Renal pelvis (tissue), 1 donor: ENCODE measurements at regions not wholly inside any gene's neighbourhood (a gene's known extent, or its start where the extent isn't known, plus 50 kb on each side); places are given as distances from the start of the nearest gene placed in this dataset.

Experiments used
- DNase-seq: peaks from one replicate; pipeline ENCODE4 v3.0.0-alpha.2; 2013

DNA sequence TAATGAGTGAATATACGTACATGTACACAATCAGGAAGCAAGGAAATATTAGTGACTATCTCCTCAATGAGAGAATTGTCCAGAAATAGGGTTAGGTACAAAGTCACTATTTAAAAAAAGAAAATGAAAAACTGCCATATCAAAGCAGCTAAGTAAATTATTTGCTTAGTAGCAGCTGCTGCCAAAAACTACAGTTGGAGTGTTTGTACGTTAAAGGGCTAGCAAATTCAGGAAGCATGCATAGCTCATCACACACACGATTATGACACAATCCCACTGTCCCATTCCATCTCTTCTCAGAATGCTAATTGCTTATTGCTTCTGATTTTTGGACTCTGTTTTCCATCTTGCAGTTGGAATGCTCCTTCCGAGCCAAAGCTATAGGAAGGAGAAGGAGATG, 2012.5 kb upstream of the LRRTM1 start:
- peak; percentile 10 for DNase-seq

DNA sequence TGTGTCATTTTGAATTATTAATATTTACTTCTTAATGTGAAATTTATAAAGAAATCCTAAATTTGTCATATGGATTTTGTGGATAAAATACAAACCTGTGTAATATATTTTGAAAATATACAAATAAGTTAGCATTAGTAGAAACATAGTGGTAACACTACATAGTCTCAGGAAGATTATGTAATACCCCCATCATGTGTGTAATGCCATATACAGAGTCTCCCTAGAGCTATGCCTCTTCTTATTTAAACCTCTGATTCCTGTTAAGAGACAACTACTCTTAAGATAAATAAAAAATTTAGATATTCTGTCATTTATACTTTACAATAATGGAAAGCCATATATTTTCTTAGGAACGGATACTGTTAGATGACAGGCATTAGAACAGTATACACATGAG, 2012.0 kb upstream of the LRRTM1 start:
- no peak for DNase-seq

DNA sequence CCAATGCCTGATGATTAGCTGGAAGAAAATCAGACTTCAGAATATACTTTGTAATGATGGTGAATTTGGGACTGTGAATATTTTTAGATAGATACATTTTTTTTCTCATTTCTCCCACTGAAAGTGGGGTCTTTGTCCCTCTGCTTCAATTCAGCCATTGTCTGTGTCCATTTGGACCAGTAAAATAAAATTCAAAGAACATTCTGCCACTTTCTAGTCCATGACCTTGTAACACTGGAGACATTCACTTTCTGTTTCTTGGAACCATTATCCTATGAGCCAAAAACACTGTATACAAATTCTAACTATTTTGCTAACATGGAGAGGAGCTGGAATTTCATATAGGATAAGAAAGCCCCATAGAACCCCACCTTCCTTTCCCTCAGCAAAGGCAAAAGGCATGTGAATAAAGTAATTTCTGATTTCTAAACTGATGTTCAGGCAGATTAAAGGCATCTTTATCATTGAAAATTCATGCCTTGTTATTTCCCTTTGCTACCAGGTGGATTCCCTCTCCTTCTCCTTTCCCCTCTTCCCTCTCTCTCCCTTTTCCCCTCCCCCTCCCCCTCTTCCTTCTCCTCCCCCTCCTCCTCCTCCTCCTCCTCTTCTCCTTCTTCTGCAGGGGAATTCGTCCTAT, 2010.4 kb upstream of the LRRTM1 start:
- DNase-seq, result no peak

DNA sequence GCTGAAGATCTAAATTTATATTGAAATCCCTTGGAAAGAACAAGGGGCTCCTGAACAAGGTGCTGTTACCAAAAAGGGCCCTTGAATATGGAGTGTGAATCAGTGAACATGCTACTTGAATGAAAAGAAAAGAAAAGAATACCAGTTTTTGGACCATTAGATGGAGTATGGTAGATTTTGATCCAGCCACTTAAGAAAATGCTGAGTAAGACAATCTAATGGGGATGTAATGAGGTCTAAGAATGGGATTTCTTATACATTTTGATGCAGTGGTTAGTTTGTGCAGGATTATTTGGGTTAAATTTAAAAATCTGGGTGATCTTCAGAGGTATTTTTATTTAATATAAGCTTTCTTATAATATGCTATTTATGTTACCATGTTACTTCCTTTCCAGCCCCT, 2003.0 kb upstream of the LRRTM1 start:
- DNase-seq, result no peak

DNA sequence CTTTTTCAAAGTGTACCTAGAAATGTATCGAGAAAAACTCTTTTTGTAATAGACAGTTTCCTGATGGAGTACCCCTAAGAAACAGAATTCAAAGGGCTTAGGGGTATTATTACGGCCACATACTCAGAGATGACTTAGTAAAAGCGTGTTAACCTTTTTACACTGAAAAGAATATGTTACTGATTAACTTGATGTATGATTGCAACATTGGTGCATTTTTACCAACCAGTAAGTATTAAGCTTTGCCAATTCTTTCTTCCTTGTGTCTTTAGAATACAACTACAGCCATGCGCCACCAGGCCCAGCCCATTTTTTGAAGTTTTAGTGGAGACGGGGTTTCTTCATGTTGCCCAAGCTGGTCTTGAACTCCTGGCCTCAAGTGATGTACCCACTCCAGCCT, 1997.0 kb upstream of the LRRTM1 start:
- no peak for DNase-seq

DNA sequence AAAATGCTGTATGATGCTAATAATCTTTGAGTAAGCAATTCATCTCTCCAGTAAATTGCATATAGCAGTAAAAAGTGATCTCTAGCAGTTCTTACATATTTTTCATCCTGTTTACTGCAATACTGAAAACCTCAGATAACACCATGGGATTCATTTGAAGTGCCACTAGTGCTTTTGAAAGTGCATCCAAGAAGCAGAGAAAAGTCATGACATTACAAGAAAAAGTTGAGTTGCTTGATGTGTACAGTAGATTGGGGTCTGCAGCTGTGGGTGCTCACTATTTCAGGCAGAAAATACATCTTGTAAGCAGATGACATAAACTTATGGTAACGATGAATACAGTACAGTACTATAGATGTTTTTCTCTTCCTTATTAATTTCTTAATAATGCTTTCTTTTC, 1984.9 kb upstream of the LRRTM1 start:
- no peak for DNase-seq

DNA sequence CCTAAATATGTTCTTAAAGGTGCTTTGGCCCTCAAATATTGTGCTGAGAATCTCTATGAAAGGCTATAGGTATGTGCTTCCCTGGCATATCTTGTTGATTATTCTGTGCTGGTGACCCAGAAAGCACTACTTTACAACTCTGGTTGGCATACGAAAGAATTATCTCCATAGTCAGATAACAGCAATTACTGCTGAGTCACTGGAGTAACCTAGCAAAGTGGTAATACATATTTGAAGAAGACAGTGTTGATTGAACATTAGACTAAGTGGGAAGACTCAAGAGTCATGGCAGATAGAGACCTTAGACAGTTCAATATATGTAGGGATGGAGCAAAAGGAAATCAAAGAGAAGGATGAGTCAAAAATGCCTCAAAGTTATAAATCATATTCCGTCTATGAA, 1978.5 kb upstream of the LRRTM1 start:
- DNase-seq, result no peak

DNA sequence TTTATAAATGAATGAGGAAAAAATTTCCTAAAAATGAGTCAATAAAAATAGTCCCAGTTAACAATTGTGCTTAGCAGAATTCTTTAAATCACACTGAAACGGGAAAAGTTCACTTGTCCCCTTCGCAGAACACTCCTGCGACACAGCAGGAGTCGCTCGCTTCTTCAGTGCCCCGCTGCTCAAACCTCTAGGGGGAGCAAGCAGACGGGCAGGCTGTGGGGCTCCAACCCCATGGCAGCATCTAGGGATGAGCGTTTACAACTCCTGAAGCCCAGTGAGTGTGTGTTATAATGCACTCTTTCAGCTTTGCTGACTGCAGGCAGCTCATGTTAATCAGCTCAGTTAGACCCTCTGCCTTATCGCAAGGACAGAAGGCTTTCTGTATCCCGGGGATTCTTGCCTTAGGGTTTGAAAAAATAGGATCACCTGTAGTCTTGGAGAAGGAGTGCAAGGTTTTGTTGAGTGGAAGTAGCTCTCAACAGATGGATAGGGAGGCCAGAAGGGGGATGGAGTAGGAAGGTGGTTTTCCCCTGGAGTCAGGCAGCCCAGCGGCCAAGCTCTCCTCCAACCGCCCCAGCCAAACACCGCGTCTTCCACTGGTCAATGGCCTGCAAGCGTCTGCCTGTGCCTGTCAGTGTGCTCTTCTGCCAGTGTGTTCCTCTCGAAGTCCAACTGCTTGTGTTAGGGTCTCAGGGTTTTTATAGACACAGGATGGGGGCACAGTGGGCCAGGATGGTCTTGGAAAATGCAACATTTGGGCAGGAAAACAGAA, 1977.7 kb upstream of the LRRTM1 start:
- DNase-seq, result no peak

DNA sequence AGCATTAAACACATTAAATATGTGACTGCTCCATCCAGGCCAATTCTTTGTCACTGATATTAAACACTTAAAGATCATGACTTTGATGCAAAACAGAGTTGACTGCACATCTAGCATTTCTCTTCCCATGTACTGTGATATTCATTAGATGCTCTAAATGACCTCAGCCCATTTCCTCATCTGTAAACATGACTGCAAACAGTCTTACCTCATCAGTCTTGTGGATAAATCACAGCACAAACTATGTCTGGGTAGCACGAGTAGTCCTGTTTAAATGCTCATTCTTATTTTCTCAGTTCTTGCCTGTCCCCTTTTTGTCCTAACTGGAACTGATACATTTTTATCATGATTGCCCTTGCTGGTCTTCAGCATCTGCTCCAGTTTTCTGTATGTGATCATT, 1974.8 kb upstream of the LRRTM1 start:
- no peak for DNase-seq

DNA sequence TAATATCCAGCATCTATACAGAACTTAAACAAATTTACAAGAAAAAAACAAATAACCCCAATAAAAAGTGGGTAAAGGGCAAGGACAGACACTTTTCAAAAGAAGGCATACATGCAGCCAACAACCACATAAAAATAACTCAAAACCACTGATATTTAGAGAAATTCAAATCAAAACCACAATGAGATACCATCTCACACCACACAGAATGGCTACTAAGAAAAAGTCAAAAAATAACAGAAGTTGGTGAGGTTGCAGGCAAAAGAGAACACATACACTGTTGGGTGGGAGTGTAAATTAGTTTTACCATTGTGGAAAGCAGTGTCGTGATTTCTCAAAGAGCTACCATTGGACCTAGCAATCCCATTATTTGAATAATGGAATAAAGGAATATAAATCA, 1973.9 kb upstream of the LRRTM1 start:
- DNase-seq, result no peak

DNA sequence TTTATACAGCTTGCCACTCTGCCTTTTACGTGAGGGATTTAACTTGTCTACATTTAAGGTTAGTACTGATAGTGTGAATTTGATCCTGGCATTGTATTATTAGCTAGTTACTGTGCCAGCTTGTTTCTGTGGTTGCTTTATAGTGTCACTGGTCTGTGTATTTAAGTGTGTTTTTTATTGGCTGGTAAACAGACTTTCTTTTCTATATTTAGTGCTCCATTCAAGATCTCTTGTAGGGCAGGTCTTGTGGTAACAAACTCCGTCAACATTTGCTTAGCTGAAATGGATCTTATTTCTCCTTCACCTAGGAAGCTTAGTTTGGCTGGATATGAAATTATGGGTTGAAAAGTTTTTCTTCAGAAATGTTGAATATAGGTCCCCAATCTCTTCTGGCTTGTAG, 1971.0 kb upstream of the LRRTM1 start:
- no peak for DNase-seq

DNA sequence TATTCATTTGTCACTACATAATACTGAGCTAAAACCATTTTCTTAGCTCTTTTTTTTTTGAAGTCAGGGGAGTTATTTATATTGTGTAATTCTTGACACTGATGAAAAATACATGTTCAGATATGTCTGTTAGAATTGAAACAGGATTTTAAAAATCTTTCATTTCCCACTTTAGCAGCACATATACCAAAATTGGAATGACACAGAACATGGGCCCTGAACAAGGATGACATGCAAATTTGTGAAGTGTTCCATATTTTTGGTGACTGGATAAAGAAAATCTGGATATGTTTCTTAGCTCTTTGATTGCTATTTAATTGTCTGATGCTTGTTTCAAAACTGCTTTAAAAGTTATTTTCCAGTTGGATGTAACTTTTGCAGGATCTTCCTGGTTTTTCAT, 1963.9 kb upstream of the LRRTM1 start:
- no peak for DNase-seq

DNA sequence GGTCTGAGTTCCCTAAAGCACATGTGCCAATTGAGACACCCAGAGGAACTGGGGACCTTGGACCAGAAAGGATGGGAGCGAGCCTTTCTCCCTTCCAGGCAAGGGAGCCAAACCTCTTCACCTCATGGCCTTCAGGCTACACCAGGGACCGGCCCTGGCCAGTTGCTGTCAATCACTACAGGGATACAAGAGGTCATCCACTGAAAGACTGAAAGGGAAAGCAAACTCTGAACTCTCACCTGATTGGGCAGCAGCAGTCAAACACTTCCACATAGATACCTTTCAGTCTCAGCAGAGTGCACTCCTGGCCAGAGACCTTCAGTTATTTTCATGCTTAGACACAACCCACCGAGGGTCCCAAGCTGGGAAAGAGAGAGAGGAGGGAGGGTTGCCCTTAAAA, 1956.0 kb upstream of the LRRTM1 start:
- no peak for DNase-seq

DNA sequence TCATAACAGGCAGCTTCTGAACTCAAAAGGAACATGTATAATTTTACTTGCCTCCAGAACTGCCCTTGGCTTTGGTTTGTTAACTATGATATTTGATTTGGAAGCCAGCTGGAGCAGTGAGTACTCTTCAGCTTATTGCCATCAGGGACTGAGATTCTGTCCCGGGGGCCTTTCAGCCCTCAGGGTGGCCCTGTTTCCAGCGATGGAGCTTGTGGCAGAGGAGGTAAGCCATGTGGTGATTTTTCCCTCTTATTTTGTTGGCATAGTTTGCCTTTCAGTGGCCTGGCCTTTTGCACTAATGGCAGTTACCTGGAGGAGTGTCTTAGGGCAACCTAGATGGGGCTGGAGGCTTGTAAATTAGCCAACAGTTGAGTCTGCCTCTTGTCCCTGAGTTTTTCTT, 1955.0 kb upstream of the LRRTM1 start:
- no peak for DNase-seq

DNA sequence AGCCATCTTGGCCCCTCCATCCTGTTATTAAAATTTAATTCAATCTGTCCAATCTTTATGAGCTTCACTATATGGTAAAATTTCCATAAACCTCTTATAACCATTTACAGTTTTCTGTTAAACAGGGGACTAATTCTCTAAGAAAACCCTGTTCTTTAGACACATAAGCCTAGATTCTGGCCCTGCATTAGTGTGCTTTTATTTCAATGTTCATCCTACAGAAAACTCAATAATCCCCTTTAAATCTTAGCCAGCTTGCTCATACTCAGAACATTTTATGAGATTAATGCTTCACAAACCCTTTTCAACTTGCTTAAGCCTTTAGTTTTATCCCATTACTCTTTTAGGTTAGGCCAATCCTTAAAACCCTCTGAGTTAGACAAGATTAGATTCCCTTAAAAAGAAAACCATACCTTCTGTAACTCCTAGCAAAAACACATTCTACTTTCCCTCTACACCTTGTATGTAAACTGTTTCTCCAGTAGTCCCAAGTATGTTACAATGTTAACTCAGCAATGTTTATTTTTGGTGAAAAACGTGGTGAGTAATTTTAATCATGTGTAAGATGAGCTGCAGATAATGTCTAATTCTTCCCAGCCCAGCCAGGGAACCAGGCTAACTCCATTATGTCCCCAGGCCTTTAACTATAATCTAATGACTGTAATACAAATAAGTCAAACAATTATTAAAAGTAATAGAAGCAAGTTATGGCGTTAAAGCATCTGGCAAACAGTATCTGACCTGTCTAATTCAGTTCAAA, 1953.4 kb upstream of the LRRTM1 start:
- peak; percentile 12 for DNase-seq

DNA sequence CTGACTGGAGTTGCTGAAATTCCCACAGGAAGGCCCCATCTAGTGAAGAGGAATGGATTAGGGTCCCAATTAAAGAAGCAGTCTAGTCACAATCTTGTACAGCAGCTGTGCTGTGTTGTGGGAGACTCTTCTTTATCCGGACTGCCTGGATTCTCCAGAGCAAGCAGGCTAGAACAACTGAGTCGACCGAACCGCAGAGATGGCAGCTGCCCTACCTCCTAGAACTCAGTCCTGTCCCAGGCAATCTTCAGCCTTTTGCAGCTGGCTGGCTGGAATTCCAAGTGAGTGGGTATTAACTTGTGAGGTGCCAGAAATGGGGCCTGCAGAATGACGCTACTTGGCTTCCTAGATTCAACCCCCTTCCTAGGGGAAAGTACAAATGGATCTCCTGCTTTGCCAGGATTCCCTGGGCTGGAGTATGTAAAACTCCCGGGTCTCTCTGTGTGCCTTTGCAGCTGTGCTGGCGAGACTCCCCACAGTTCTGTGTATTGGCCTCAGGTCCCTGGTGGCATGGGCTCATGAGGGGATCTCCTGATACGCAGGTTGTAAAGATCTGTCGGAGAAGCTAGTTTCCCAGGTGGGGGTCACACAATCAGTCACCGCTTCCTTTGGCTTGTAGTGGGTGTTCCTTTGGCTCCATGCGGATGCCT, 1952.6 kb upstream of the LRRTM1 start:
- DNase-seq, result no peak

DNA sequence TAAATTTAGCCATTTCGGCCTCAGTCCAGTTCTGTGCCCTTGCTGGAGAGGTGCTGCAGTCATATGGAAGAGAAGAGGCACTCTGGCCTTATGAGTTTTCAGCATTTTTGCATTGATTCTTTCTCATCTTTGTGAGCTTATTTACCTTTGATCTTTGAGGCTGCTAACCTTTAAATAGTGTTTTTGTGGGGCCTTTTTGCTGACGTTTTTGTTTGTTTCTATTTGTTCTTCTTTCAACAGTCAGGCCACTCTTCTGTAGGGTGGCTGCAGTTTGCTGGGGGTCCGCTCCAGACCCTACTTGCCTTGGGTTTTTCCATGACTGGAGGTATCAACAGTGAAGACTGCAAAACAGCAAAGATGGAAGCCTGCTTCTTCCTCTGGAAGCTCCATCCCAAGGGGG, 1951.7 kb upstream of the LRRTM1 start:
- no peak for DNase-seq

DNA sequence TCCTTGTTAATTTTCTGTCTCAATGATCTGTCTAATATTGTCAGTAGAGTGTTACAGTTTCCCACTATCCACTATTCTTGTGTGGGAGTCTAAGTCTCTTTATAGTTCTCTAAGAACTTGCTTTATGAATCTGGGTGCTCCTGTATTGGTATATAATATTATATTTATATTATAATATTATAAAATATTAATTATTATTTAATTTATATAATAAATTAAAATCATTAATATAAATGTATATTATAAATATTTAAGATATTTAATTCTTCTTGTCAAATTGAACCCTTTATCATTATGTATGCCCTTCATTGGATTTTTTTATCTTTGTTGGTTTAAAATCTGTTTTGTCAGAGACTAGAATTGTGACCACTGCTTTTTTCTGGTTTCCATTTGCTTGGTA, 1950.2 kb upstream of the LRRTM1 start:
- DNase-seq, result no peak

DNA sequence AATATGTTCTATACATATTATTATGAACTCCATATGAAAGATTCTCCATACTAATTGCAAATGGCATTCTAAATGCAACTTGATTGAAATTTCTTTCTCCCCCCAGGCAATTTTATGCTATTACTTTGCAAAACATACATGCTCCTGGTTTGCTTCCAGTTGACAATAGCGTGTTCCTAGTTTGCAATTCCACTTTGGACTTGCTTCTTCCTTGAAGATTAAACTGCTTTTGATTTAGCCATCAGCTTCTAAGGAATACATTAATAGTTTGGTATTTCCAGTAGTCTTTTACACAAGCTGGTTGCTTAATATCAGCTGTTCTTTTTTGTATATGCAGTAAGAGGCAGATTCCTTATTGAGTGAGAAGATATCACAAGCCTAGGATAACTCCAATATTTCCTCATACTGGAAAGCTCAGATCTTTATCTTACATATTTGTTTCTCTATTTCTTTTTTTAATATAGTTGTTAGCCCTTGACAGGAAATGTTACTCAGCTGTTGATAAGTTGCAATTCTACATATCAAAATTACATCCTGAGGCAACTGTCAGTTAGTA, 1941.7 kb upstream of the LRRTM1 start:
- DNase-seq, result no peak

DNA sequence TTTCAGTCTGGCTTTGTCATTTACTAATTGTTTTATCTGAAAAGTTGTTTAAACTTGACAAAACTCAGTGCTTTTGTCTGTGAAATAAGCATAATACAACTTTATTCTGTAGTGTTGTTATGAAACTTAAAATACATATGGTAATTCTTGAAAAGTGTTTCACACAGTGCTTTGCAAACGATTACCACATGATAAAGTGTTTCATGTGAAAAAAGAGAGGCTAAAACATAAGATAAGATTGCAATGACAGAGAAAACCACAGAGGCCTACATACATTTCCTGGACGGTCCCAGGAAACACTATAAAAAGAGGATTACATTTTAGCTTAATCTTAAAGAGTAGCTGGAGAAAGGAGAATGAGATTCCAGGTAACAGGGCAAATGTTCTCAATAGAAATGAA, 1934.6 kb upstream of the LRRTM1 start:
- no peak for DNase-seq

DNA sequence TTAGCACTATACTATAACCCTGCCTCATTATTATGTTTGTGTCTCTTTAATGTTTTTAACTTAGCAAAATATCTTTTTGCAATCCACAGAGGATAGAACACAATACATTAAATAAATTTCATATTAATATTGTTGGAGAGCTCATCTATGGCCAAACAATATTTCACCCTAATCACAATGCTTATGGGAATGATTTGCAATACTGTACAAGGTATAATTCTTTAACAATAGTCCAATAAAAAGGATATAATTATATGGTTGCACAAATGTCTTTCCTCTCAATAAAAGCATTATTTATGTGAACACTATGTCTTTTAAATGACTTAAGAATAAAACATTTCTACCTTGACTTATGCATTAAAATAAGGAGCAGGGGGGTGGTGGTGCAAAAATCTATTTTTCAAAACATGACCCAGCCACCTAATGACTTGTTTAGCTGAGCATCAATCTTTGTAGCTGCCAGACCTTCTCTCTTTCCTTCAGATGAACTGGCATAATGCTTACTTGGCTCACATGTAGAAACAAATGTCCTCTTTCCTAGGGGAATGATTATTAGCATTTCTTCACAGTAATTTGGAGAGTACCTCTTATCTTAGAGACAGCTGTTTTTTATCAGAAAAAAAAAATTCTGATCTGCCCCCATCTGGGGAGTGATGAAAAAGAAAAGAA, 1933.6 kb upstream of the LRRTM1 start:
- no peak for DNase-seq
